ENCODE measurements at regions not wholly inside any gene's neighbourhood (a gene's known extent, or its start where the extent isn't known, plus 50 kb on each side); places are given as distances from the start of the nearest gene placed in this dataset.

- Histone ChIP-seq H3K4me1 (ENCODE audit: control insufficient read depth, insufficient read depth, low read length) (peaks cover 2% of the 10 kb centered on the region; the same call in 1 of the 2 replicates), H3K27ac (ENCODE audit: insufficient read depth, low read length) (no peak overlapping the region), H2AK9ac (replicated peaks; ENCODE audit: low read depth, low read length, poor library complexity) (no peak overlapping the region), H3K4me2 (ENCODE audit: low read depth, low read length) (no peak overlapping the region), H3K23ac (ENCODE audit: low read depth, low read length) (no peak overlapping the region), H4K5ac (ENCODE audit: low read depth, low read length) (no peak overlapping the region), H2BK15ac (ENCODE audit: low read depth, low read length) (no peak overlapping the region), H2BK120ac (ENCODE audit: low read depth, low read length) (no peak overlapping the region), H3K18ac (ENCODE audit: low read depth, low read length) (no peak overlapping the region), H3K56ac (ENCODE audit: extremely low read depth, insufficient read depth, low read length) (no peak overlapping the region), H3K27me3 (ENCODE audit: control insufficient read depth, insufficient read depth, low read length) (no peaks in the 10 kb centered on the region), H2AFZ (replicated peaks; ENCODE audit: low read length, poor library complexity) (no peak overlapping the region), H3K4me3 (ENCODE audit: insufficient read depth, low read depth, low read length) (no peak overlapping the region), H2AK5ac (ENCODE audit: low read depth, low read length) (no peak overlapping the region), H2BK20ac (ENCODE audit: low read depth, low read length) (no peak overlapping the region; the same call in 1 of the 2 replicates), H4K8ac (ENCODE audit: low read depth in 2 of 2, low read length in 2 of 2) (no peak overlapping the region), H3K9ac (ENCODE audit: low read depth, low read length) (no peak overlapping the region), H3K9me3 (ENCODE audit: control insufficient read depth, insufficient read depth, low read length) (peaks cover 2% of the 10 kb centered on the region), H3K79me1 (ENCODE audit: low read depth in 1 of 2, low read length in 2 of 2) (no peaks in the 10 kb centered on the region; a peak in 1 of 4 replicates), H2BK5ac (ENCODE audit: low read depth, low read length, poor library complexity, severe bottlenecking) (no peak overlapping the region), H4K20me1 (ENCODE audit: insufficient read depth, low read length) (no peaks in the 10 kb centered on the region), H3K14ac (replicated peaks; ENCODE audit: low read depth, low read length) (no peak overlapping the region), H4K91ac (ENCODE audit: insufficient read depth, low read depth, low read length) (no peak overlapping the region), H3K36me3 (ENCODE audit: control insufficient read depth, insufficient read depth, low read length) (no peaks in the 10 kb centered on the region), H3K9me1 (ENCODE audit: insufficient read depth, low read length) (peaks cover 3% of the 10 kb centered on the region; the same call in 1 of the 2 replicates), H3K4ac (ENCODE audit: low read depth, low read length) (peak overlapping the region; percentile 19; the same call in 1 of the 2 replicates)
- in situ Hi-C loops (cut with MboI; ENCODE audit: low sequenced_read_pairs) (loop anchor here (5.0 to 25.0 kb wide), 3 partner anchors 392 to 1122 kb away; no protein-coding TSS in a partner anchor), intact Hi-C loops (cut with micrococcal nuclease) (loop anchor here (5.0 to 10.0 kb wide), 3 partner anchors 137 to 1115 kb away; no protein-coding TSS in a partner anchor), dilution Hi-C loops (cut with HindIII; ENCODE audit: low sequenced_read_pairs, unreplicated experiment) (loop anchor here (25.0 kb wide), 1 partner anchor 397 kb away; the partner anchor contains the start of gene NUDT4)
- ChIA-PET CTCF (no interaction called here), POLR2A (ENCODE audit: unreplicated experiment) (no interaction called here)
- no peak for ATAC-seq (ENCODE audit: low read depth)
- WGBS, 2 experiments (ENCODE audit: extremely low coverage in 2 of 2, insufficient read length in 1 of 2): no CpG with 5 or more reads among the region's 3 CpGs
- BruUV-seq (replicated peaks): no TSS peak
- DNase-seq: no peak
- TF ChIP-seq, protein P1, sequence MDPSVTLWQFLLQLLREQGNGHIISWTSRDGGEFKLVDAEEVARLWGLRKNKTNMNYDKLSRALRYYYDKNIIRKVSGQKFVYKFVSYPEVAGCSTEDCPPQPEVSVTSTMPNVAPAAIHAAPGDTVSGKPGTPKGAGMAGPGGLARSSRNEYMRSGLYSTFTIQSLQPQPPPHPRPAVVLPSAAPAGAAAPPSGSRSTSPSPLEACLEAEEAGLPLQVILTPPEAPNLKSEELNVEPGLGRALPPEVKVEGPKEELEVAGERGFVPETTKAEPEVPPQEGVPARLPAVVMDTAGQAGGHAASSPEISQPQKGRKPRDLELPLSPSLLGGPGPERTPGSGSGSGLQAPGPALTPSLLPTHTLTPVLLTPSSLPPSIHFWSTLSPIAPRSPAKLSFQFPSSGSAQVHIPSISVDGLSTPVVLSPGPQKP (IDR thresholded peaks at IDR 0.05; ENCODE audit: borderline replicate concordance, low read depth, low read length): no peak
- TF ChIP-seq FOS (IDR thresholded peaks at IDR 0.05; ENCODE audit: low read depth, low read length) (no peak), MAFK (IDR thresholded peaks at IDR 0.05; ENCODE audit: low read depth, low read length) (no peak), CEBPB (IDR thresholded peaks at IDR 0.05; ENCODE audit: low read depth, low read length) (no peak), RCOR1 (IDR thresholded peaks at IDR 0.05; ENCODE audit: insufficient replicate concordance, low read length) (no peak), MXI1 (IDR thresholded peaks at IDR 0.05; ENCODE audit: borderline replicate concordance, low read depth, low read length) (no peak), CTCF (conservative IDR thresholded peaks at IDR 0.05; ENCODE audit: low read depth, low read length) (no peak), CHD1 (IDR thresholded peaks at IDR 0.05; ENCODE audit: low read depth, low read length) (no peak), RFX5 (IDR thresholded peaks at IDR 0.05; ENCODE audit: low read depth, low read length) (no peak), BHLHE40 (IDR thresholded peaks at IDR 0.05; ENCODE audit: low read depth, low read length) (no peak), POLR2A (IDR thresholded peaks at IDR 0.05; ENCODE audit: low read depth, low read length) (no peak), MAZ (IDR thresholded peaks at IDR 0.05; ENCODE audit: borderline replicate concordance, low read depth, low read length) (no peak), RAD21 (IDR thresholded peaks at IDR 0.05; ENCODE audit: low read length) (no peak), NFE2L2 (IDR thresholded peaks at IDR 0.05; ENCODE audit: low read depth, low read length) (no peak)
- TF ChIP-seq, protein P2, sequence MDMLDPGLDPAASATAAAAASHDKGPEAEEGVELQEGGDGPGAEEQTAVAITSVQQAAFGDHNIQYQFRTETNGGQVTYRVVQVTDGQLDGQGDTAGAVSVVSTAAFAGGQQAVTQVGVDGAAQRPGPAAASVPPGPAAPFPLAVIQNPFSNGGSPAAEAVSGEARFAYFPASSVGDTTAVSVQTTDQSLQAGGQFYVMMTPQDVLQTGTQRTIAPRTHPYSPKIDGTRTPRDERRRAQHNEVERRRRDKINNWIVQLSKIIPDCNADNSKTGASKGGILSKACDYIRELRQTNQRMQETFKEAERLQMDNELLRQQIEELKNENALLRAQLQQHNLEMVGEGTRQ (IDR thresholded peaks at IDR 0.05; ENCODE audit: low read depth, low read length): no peak
These were observed 60.8 kb upstream of the EEA1 start for GRCh38 chr12:92989715-92990484.

All from IMR-90 (cell line).